Psoas muscle (tissue), 7 donors: ENCODE measurements at regions not wholly inside any gene's neighbourhood (a gene's known extent, or its start where the extent isn't known, plus 50 kb on each side); places are given as distances from the start of the nearest gene placed in this dataset.

Source experiments
- ATAC-seq, 4 donors: fragments of 200-7000 bp; cut with Tn5 transposase; one replicate each; pipeline ENCODE4 v1.9.1; 2020; ENCODE audit warnings: moderate library complexity in 3 of 4, mild to moderate bottlenecking in 2 of 4
- DNase-seq, 2 donors: peaks; one replicate each; pipeline ENCODE4 v3.0.0-alpha.2; 2020
- H3K27ac ChIP-seq: fragments of 200-600 bp; one replicate; pipeline ENCODE4 v1.8.0; 2022
- H3K27me3 ChIP-seq, 3 donors: fragments of 200-600 bp in 1 of 3; one replicate each; pipeline versions ENCODE4 v1.6.1 to v1.8.0; 2013 to 2022; ENCODE audit warnings: low read length in 2 of 3, mild to moderate bottlenecking in 2 of 3, moderate library complexity in 1 of 3; ENCODE audit not compliant: insufficient read depth in 3 of 3
- H3K36me3 ChIP-seq, 2 donors: fragments of 200-600 bp in 1 of 2; one replicate each; pipeline versions ENCODE4 v1.6.1 to v1.8.0; 2013 to 2022; ENCODE audit warnings: low read depth in 1 of 2, mild to moderate bottlenecking in 1 of 2, moderate library complexity in 1 of 2; ENCODE audit not compliant: insufficient read depth in 1 of 2
- H3K4me1 ChIP-seq: fragments of 200-600 bp; one replicate; pipeline ENCODE4 v1.8.0; 2022
- H3K4me3 ChIP-seq: fragments of 200-600 bp; one replicate; pipeline ENCODE4 v1.8.0; 2022; ENCODE audit warnings: mild to moderate bottlenecking
- H3K9me3 ChIP-seq: fragments of 200-600 bp; one replicate; pipeline ENCODE4 v1.8.0; 2022
- WGBS, 3 donors: extraction: QIAGEN DNeasy Blood & Tissue Kit; methylation state at CpG; one replicate each; pipeline versions ENCODE4 v1.1.6 to v1.1.7; 2013; 5-methylcytosine and 5-hydroxymethylcytosine counted together
- intact Hi-C, 2 donors: fragments of 100-400 bp; cut with DNase I; formaldehyde crosslinking; loops; one replicate each; pipeline versions ENCODE4 v1.11.0 to v1.14.2; 2022
- TF ChIP-seq, protein P1 (sequence below): fragments of 200-600 bp; IDR thresholded peaks from one replicate; pipeline ENCODE4 v1.8.0; 2022; ENCODE audit warnings: antibody characterized with exemption
- donor health status: healthy with polysubstance abuse.
- donor health status: DM: no; HTN: no; CAD: no; lungs with moderate emphysema.
- donor health status: Bipolar disorder and iron deficiency.
- donor health status: healthy.
- donor health status: DM: yes; HTN: yes; CAD: no.
- donor health status: DM: no; HTN: no; CAD: no.
- donor health status: DM: yes; HTN: yes; CAD: no.

GRCh38 chr6:165886169-165886568, 223.1 kb upstream of the PDE10A start:
- DNase-seq (no peak), ATAC-seq (no peak)
- no peaks in the 10 kb centered on the region for H3K27me3 ChIP-seq
- H3K36me3 ChIP-seq = no peaks in the 10 kb centered on the region
- no peaks in the 10 kb centered on the region for H3K4me1 ChIP-seq
- intact Hi-C loops = no loop called here
- no peak overlapping the region for H3K4me3 ChIP-seq
- TF ChIP-seq, protein P1, sequence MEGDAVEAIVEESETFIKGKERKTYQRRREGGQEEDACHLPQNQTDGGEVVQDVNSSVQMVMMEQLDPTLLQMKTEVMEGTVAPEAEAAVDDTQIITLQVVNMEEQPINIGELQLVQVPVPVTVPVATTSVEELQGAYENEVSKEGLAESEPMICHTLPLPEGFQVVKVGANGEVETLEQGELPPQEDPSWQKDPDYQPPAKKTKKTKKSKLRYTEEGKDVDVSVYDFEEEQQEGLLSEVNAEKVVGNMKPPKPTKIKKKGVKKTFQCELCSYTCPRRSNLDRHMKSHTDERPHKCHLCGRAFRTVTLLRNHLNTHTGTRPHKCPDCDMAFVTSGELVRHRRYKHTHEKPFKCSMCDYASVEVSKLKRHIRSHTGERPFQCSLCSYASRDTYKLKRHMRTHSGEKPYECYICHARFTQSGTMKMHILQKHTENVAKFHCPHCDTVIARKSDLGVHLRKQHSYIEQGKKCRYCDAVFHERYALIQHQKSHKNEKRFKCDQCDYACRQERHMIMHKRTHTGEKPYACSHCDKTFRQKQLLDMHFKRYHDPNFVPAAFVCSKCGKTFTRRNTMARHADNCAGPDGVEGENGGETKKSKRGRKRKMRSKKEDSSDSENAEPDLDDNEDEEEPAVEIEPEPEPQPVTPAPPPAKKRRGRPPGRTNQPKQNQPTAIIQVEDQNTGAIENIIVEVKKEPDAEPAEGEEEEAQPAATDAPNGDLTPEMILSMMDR = no peak
- H3K27ac ChIP-seq = no peak overlapping the region
- H3K9me3 ChIP-seq = no peaks in the 10 kb centered on the region
- WGBS, 3 donors = 95 to 100% (median 96%) methylated on average over 1 of the region's 1 CpG

GRCh38 chr6:165884813-165885765, 222.0 kb upstream of the PDE10A start:
- peak; percentile 73 to 75 for DNase-seq
- intact Hi-C loops = loop anchor here in 1 of 2 donors (2.0 to 5.0 kb wide), 2 partner anchors 117 to 214 kb away; no protein-coding TSS in a partner anchor
- WGBS, 3 donors = 36 to 44% (median 39%) methylated on average over 32 of the region's 32 CpGs
- H3K4me1 ChIP-seq = no peaks in the 10 kb centered on the region
- no peak overlapping the region for H3K4me3 ChIP-seq
- H3K9me3 ChIP-seq = no peaks in the 10 kb centered on the region
- no peaks in the 10 kb centered on the region for H3K27me3 ChIP-seq
- no peak overlapping the region for H3K27ac ChIP-seq
- H3K36me3 ChIP-seq = no peaks in the 10 kb centered on the region
- TF ChIP-seq, protein P1 = peak; percentile 67
- peak; percentile 40 to 81 (median 65) for ATAC-seq

DNA sequence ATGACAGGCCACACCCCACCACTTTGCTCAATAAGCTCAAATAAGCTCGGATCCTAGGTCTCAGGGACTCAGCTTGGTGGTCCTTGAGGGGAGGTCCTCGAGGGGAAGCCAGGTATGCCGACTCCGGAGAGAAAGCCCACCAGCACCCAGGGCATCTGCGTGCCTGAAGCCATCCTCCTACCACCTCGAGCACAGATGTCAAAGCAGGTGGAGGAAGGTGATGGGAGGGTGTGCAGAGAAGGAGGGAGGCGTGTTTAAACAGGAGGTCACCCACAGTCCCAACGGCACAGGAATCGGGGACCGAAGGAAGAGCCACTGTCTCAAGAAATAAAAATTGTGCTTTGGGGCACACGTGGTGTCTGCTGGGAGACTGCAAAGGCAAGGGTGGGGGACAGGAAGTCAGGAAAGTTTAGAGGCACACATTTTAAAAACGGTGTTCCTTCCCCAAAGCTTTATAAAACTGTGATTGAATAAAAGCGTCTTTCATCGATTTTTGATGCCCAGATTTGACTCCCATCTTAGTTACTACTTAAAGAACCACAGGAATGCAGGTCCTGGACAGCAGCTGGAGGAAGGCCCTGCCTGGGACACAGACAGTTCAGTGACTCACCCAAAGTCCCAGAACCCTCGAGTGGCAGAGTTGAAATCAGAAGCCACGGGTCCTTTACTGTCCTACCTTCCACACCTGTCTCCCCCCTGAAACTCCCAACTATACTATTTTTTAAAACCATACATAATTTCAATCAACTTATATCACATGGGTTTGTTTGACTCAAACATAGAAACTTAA, 221.0 kb upstream of the PDE10A start:
- Histone ChIP-seq H3K36me3 (no peaks in the 10 kb centered on the region), H3K27me3 (no peaks in the 10 kb centered on the region), H3K9me3 (no peaks in the 10 kb centered on the region), H3K4me1 (no peaks in the 10 kb centered on the region), H3K4me3 (no peak overlapping the region), H3K27ac (no peak overlapping the region)
- DNase-seq = no peak
- TF ChIP-seq, protein P1 = no peak
- intact Hi-C loops = loop anchor here in 1 of 2 donors (2.0 to 5.0 kb wide), 2 partner anchors 118 to 215 kb away; no protein-coding TSS in a partner anchor
- WGBS, 3 donors = 61 to 79% (median 62%) methylated on average over 16 of the region's 16 CpGs
- no peak for ATAC-seq

DNA sequence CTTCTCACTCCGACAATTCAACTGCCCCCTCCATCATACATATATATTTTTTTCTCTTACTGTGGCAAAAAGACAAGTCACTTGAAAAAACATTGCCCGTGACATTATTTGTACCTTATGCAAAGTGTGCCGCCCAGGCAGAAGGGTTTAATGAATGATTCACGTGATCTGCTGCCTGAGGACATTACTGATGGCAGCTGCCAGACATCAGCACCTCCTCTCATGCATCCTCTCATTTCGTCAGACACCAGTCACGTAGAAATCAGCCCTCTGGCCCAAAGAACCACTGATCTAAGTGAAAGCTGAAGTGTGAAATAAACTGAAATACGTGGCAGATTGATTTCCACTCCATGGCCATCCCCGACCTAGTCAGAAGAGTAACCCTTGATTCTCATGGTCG, 218.8 kb upstream of the PDE10A start:
- H3K27me3 ChIP-seq = peaks cover 0 to 4% (median 0%) of the 10 kb centered on the region in 3 donors
- intact Hi-C loops = loop anchor here in 1 of 2 donors (5.0 kb wide), 1 partner anchor 120 kb away; no protein-coding TSS in a partner anchor
- WGBS, 3 donors = 38 to 58% (median 38%) methylated on average over 9 of the region's 9 CpGs
- no peaks in the 10 kb centered on the region for H3K36me3 ChIP-seq
- DNase-seq (no peak), ATAC-seq (no peak)
- H3K4me3 ChIP-seq = no peak overlapping the region
- H3K27ac ChIP-seq = no peak overlapping the region
- H3K9me3 ChIP-seq = no peaks in the 10 kb centered on the region
- H3K4me1 ChIP-seq = no peaks in the 10 kb centered on the region
- TF ChIP-seq, protein P1 = no peak
